CD8-positive, alpha-beta memory T cell (primary cell): ENCODE measurements at regions not wholly inside any gene's neighbourhood (a gene's known extent, or its start where the extent isn't known, plus 50 kb on each side); places are given as distances from the start of the nearest gene placed in this dataset.

Experiments used
- CTCF ChIA-PET: fragments of 350-600 bp; sonication (Branson Sonifier 250); formaldehyde crosslinking; loops from one replicate; lab custom pipeline; 2021; ENCODE audit warnings: antibody characterized with exemption; lab: Charles Lee
- POLR2A ChIA-PET: fragments of 350-600 bp; sonication (Branson Sonifier 250); formaldehyde crosslinking; loops from one replicate; lab custom pipeline; 2021; ENCODE audit warnings: antibody characterized with exemption; lab: Charles Lee
- DNase-seq, 5 donors: peaks; one replicate each; pipeline versions ENCODE4 v3.0.0 to v3.0.0-alpha.2; 2020 to 2022; ENCODE audit warnings: mixed read lengths in 1 of 5
- H3K27ac ChIP-seq: one replicate; pipeline ENCODE4 v1.7.0; 2013; ENCODE audit warnings: low read depth, mild to moderate bottlenecking, low read length, moderate library complexity
- H3K27me3 ChIP-seq: 2 replicates; pipeline ENCODE4 v1.7.0; 2013; ENCODE audit warnings: low read length, mild to moderate bottlenecking; ENCODE audit not compliant: insufficient read depth, poor library complexity, severe bottlenecking
- H3K36me3 ChIP-seq: 2 replicates; pipeline ENCODE4 v1.7.0; 2013; ENCODE audit warnings: mild to moderate bottlenecking, low read length, moderate library complexity; ENCODE audit not compliant: insufficient read depth
- H3K4me1 ChIP-seq: 2 replicates; pipeline ENCODE4 v1.7.0; 2013; ENCODE audit warnings: mild to moderate bottlenecking, low read length, moderate library complexity; ENCODE audit not compliant: insufficient read depth
- H3K4me3 ChIP-seq: 2 replicates; pipeline ENCODE4 v1.7.0; 2013; ENCODE audit warnings: mild to moderate bottlenecking, low read length
- H3K9me3 ChIP-seq: 2 replicates; pipeline ENCODE4 v1.7.0; 2013; ENCODE audit warnings: mild to moderate bottlenecking, low read length
- H3K27ac Mint-ChIP-seq, 8 donors: one replicate each; pipeline ENCODE4 v1.8.0; 2020 to 2021; ENCODE audit warnings: mixed read lengths in 8 of 8, mild to moderate bottlenecking in 6 of 8, inconsistent platforms in 3 of 8, moderate library complexity in 3 of 8
- H3K27me3 Mint-ChIP-seq, 2 donors: one replicate each; pipeline ENCODE4 v1.8.0; 2020 to 2021; ENCODE audit warnings: mixed read lengths in 2 of 2, mild to moderate bottlenecking in 1 of 2, moderate library complexity in 1 of 2
- H3K36me3 Mint-ChIP-seq, 3 donors: one replicate each; pipeline ENCODE4 v1.8.0; 2020 to 2021; ENCODE audit warnings: mixed read lengths in 3 of 3, inconsistent platforms in 1 of 3, mild to moderate bottlenecking in 1 of 3
- H3K4me1 Mint-ChIP-seq, 3 donors: one replicate each; pipeline ENCODE4 v1.8.0; 2020 to 2021; ENCODE audit warnings: mixed read lengths in 3 of 3, inconsistent platforms in 1 of 3, mild to moderate bottlenecking in 1 of 3
- H3K4me3 Mint-ChIP-seq, 7 donors: one replicate each; pipeline ENCODE4 v1.8.0; 2020 to 2021; ENCODE audit warnings: mixed read lengths in 7 of 7, mild to moderate bottlenecking in 6 of 7, moderate library complexity in 4 of 7, inconsistent platforms in 2 of 7
- H3K9me3 Mint-ChIP-seq, 5 donors: one replicate each; pipeline ENCODE4 v1.8.0; 2020 to 2022; ENCODE audit warnings: mixed read lengths in 5 of 5, mild to moderate bottlenecking in 3 of 5, moderate library complexity in 2 of 5, inconsistent platforms in 1 of 5

GRCh38 chr4:30979402-30979801, 259.2 kb downstream of the PCDH7 start:
- Mint-ChIP-seq H3K9me3 (peaks cover 3 to 41% (median 7%) of the 10 kb centered on the region in 5 donors), H3K27ac (no peak overlapping the region), H3K4me3 (no peak overlapping the region), H3K36me3 (no peaks in the 10 kb centered on the region), H3K27me3 (no peaks in the 10 kb centered on the region), H3K4me1 (no peaks in the 10 kb centered on the region)
- Histone ChIP-seq H3K4me1 (no peaks in the 10 kb centered on the region), H3K36me3 (no peaks in the 10 kb centered on the region), H3K27me3 (no peaks in the 10 kb centered on the region), H3K4me3 (no peak overlapping the region), H3K9me3 (no peaks in the 10 kb centered on the region), H3K27ac (no peak overlapping the region)
- ChIA-PET CTCF (no interaction called here), POLR2A (no interaction called here)
- DNase-seq: no peak

- H3K9me3 Mint-ChIP-seq: peaks cover 8 to 38% (median 13%) of the 10 kb centered on the region in 5 donors
Observed at GRCh38 chr4:30989508-30989907, 269.3 kb downstream of the PCDH7 start.

GRCh38 chr4:30996841-30997240, 276.7 kb downstream of the PCDH7 start:
- ChIA-PET POLR2A (no interaction called here), CTCF (no interaction called here)
- no peak overlapping the region for H3K4me3 ChIP-seq
- Mint-ChIP-seq H3K4me1 (no peaks in the 10 kb centered on the region), H3K27ac (no peak overlapping the region), H3K27me3 (no peaks in the 10 kb centered on the region), H3K36me3 (no peaks in the 10 kb centered on the region), H3K4me3 (no peak overlapping the region), H3K9me3 (peaks cover 0 to 16% (median 15%) of the 10 kb centered on the region in 5 donors)
- H3K36me3 ChIP-seq: no peaks in the 10 kb centered on the region
- no peaks in the 10 kb centered on the region for H3K4me1 ChIP-seq
- no peak overlapping the region for H3K27ac ChIP-seq
- H3K9me3 ChIP-seq: no peaks in the 10 kb centered on the region
- no peaks in the 10 kb centered on the region for H3K27me3 ChIP-seq
- DNase-seq: no peak

More at GRCh38 chr4:30989508-30989907, 269.3 kb downstream of the PCDH7 start:
- Mint-ChIP-seq H3K36me3 (no peaks in the 10 kb centered on the region), H3K4me3 (no peak overlapping the region), H3K4me1 (no peaks in the 10 kb centered on the region), H3K27me3 (no peaks in the 10 kb centered on the region), H3K27ac (no peak overlapping the region)
- no peak for DNase-seq
- H3K9me3 ChIP-seq: no peaks in the 10 kb centered on the region
- H3K4me3 ChIP-seq: no peak overlapping the region
- H3K36me3 ChIP-seq: no peaks in the 10 kb centered on the region
- H3K27ac ChIP-seq: no peak overlapping the region
- no peaks in the 10 kb centered on the region for H3K27me3 ChIP-seq
- POLR2A ChIA-PET: no interaction called here
- CTCF ChIA-PET: no interaction called here
- no peaks in the 10 kb centered on the region for H3K4me1 ChIP-seq

GRCh38 chr4:31005037-31005436, 284.9 kb downstream of the PCDH7 start:
- Mint-ChIP-seq H3K9me3 (peaks cover 6 to 31% (median 9%) of the 10 kb centered on the region in 5 donors), H3K4me1 (no peaks in the 10 kb centered on the region), H3K27ac (no peak overlapping the region), H3K27me3 (no peaks in the 10 kb centered on the region), H3K4me3 (no peak overlapping the region), H3K36me3 (no peaks in the 10 kb centered on the region)
- Histone ChIP-seq H3K27me3 (no peaks in the 10 kb centered on the region), H3K27ac (no peak overlapping the region), H3K9me3 (no peaks in the 10 kb centered on the region), H3K4me1 (no peaks in the 10 kb centered on the region), H3K4me3 (no peak overlapping the region), H3K36me3 (no peaks in the 10 kb centered on the region)
- ChIA-PET POLR2A (no interaction called here), CTCF (no interaction called here)
- DNase-seq: no peak

- Mint-ChIP-seq H3K4me1 (no peaks in the 10 kb centered on the region), H3K36me3 (no peaks in the 10 kb centered on the region), H3K27me3 (no peaks in the 10 kb centered on the region), H3K9me3 (peaks cover 4 to 26% (median 9%) of the 10 kb centered on the region in 5 donors), H3K27ac (no peak overlapping the region), H3K4me3 (no peak overlapping the region)
- Histone ChIP-seq H3K27ac (no peak overlapping the region), H3K27me3 (no peaks in the 10 kb centered on the region), H3K4me3 (no peak overlapping the region), H3K9me3 (no peaks in the 10 kb centered on the region), H3K36me3 (no peaks in the 10 kb centered on the region), H3K4me1 (no peaks in the 10 kb centered on the region)
- ChIA-PET POLR2A (no interaction called here), CTCF (no interaction called here)
- DNase-seq: no peak
Observed at GRCh38 chr4:31007858-31008257, 287.7 kb downstream of the PCDH7 start.

- H3K27me3 Mint-ChIP-seq: no peaks in the 10 kb centered on the region
- no peaks in the 10 kb centered on the region for H3K36me3 Mint-ChIP-seq
- ChIA-PET CTCF (no interaction called here), POLR2A (no interaction called here)
- Histone ChIP-seq H3K27me3 (no peaks in the 10 kb centered on the region), H3K4me3 (no peak overlapping the region), H3K27ac (no peak overlapping the region), H3K4me1 (no peaks in the 10 kb centered on the region), H3K9me3 (no peaks in the 10 kb centered on the region), H3K36me3 (no peaks in the 10 kb centered on the region)
- DNase-seq: no peak
- H3K9me3 Mint-ChIP-seq: peaks cover 1 to 12% (median 6%) of the 10 kb centered on the region in 5 donors
- no peaks in the 10 kb centered on the region for H3K4me1 Mint-ChIP-seq
- H3K4me3 Mint-ChIP-seq: no peak overlapping the region
- no peak overlapping the region for H3K27ac Mint-ChIP-seq
Observed at GRCh38 chr4:31009926-31010325, 289.8 kb downstream of the PCDH7 start.

GRCh38 chr4:31015123-31015522, 295.0 kb downstream of the PCDH7 start:
- Mint-ChIP-seq H3K4me3 (no peak overlapping the region), H3K36me3 (peaks cover 0 to 3% (median 0%) of the 10 kb centered on the region in 3 donors), H3K27ac (no peak overlapping the region), H3K27me3 (no peaks in the 10 kb centered on the region), H3K4me1 (no peaks in the 10 kb centered on the region), H3K9me3 (peaks cover 0 to 15% (median 8%) of the 10 kb centered on the region in 5 donors)
- no peak overlapping the region for H3K27ac ChIP-seq
- no peak overlapping the region for H3K4me3 ChIP-seq
- H3K4me1 ChIP-seq: no peaks in the 10 kb centered on the region
- no peaks in the 10 kb centered on the region for H3K9me3 ChIP-seq
- no peaks in the 10 kb centered on the region for H3K36me3 ChIP-seq
- ChIA-PET POLR2A (no interaction called here), CTCF (no interaction called here)
- H3K27me3 ChIP-seq: no peaks in the 10 kb centered on the region
- DNase-seq: no peak

GRCh38 chr4:31016322-31017061, 296.3 kb downstream of the PCDH7 start:
- CTCF ChIA-PET: no interaction called here
- peaks cover 0 to 3% (median 2%) of the 10 kb centered on the region in 3 donors for H3K36me3 Mint-ChIP-seq

More at GRCh38 chr4:31016322-31017061, 296.3 kb downstream of the PCDH7 start:
- Histone ChIP-seq H3K4me3 (no peak overlapping the region), H3K27ac (no peak overlapping the region), H3K36me3 (no peaks in the 10 kb centered on the region), H3K4me1 (no peaks in the 10 kb centered on the region), H3K27me3 (no peaks in the 10 kb centered on the region), H3K9me3 (no peaks in the 10 kb centered on the region)
- no peak for DNase-seq
- Mint-ChIP-seq H3K4me3 (no peak overlapping the region), H3K9me3 (peaks cover under 1 to 24% (median 8%) of the 10 kb centered on the region in 5 donors), H3K27ac (no peak overlapping the region), H3K4me1 (no peaks in the 10 kb centered on the region), H3K27me3 (no peaks in the 10 kb centered on the region)
- POLR2A ChIA-PET: no interaction called here
